HCT116 (cell line): ENCODE measurements at regions not wholly inside any gene's neighbourhood (a gene's known extent, or its start where the extent isn't known, plus 50 kb on each side); places are given as distances from the start of the nearest gene placed in this dataset.

ENCODE experiments used
- ATAC-seq: fragments of 200-7000 bp; cut with Tn5 transposase; 2 replicates; pipeline ENCODE4 v1.9.1; 2020; ENCODE audit warnings: mild to moderate bottlenecking, moderate library complexity
- BruUV-seq: library from RNA; stranded (reverse); fragments of 400-500 nt; replicated peaks from 2 replicates; lab custom pipeline; 2021; lab: Mats Ljungman, UMichigan
- CTCF ChIA-PET: fragments of 300-600 bp; sonication (Branson Sonifier 250); formaldehyde crosslinking; loops from one replicate; lab custom pipeline; 2021; ENCODE audit warnings: antibody characterized with exemption; lab: Charles Lee
- POLR2A ChIA-PET: fragments of 300-600, 350-600 bp; sonication (Branson Sonifier 250); formaldehyde crosslinking; loops from one replicate; lab custom pipeline; 2021; ENCODE audit warnings: antibody characterized with exemption; lab: Charles Lee
- RAD21 ChIA-PET, 2 experiments: fragments of 300-600 bp; sonication (Branson Sonifier 250); formaldehyde crosslinking; loops; one replicate each; lab custom pipeline; 2023; ENCODE audit warnings: low total read pairs in 2 of 2; ENCODE audit not compliant: uncharacterized antibody in 2 of 2, unreplicated experiment in 2 of 2, low non-redundant PET in 1 of 2; lab: Charles Lee
- DNase-seq: peaks from one replicate; pipeline ENCODE4 v3.0.0-alpha.2; 2010; ENCODE audit warnings: low read depth, low spot score
- H2AFZ ChIP-seq: fragments of 200-600 bp; shearing (Covaris generic), sonication (generic); 2 replicates; pipeline ENCODE4 v1.6.1; 2017; ENCODE audit warnings: low read depth, mixed run types, mixed read lengths, antibody characterized with exemption, low read length; ENCODE audit not compliant: poor library complexity, severe bottlenecking
- H3K27ac ChIP-seq: 2 replicates; pipeline ENCODE4 v1.5.1; 2012; ENCODE audit warnings: low read depth, low read length
- H3K27me3 ChIP-seq: fragments of 200-600 bp; sonication (generic); 2 replicates; pipeline ENCODE4 v1.6.1; 2016; ENCODE audit warnings: mixed run types, low read length, mixed read lengths; ENCODE audit not compliant: insufficient read depth
- H3K36me3 ChIP-seq, 2 experiments: fragments of 200-500 bp in 1 of 2; fragments of 200-600 bp in 1 of 2; sonication (Bioruptor generic) in 1 of 2; sonication (generic) in 1 of 2; 2 replicates each; pipeline versions ENCODE4 v1.5.1 to v1.6.1; 2014 to 2016; ENCODE audit warnings: low read length in 2 of 2, inconsistent platforms in 1 of 2, mixed read lengths in 1 of 2, mixed run types in 1 of 2; ENCODE audit not compliant: insufficient read depth in 2 of 2, control insufficient read depth in 1 of 2
- H3K4me1 ChIP-seq, 2 experiments: fragments of 200-600 bp in 1 of 2; sonication (generic) in 1 of 2; 2 replicates each; pipeline versions ENCODE4 v1.5.1 to v1.6.1; 2012 to 2017; ENCODE audit warnings: low read length in 2 of 2, inconsistent platforms in 1 of 2, mild to moderate bottlenecking in 1 of 2, mixed read lengths in 1 of 2, mixed run types in 1 of 2, moderate library complexity in 1 of 2; ENCODE audit not compliant: insufficient read depth in 2 of 2, control insufficient read depth in 1 of 2
- H3K4me2 ChIP-seq: fragments of 200-600 bp; sonication (generic); 2 replicates; pipeline ENCODE4 v1.6.1; 2017; ENCODE audit warnings: mixed run types, low read length, mixed read lengths
- H3K4me3 ChIP-seq, 2 experiments: fragments of 200-600 bp in 1 of 2; sonication (generic) in 1 of 2; replicated peaks in 1 of 2; 2 replicates each; pipeline ENCODE4 v1.5.1; 2011 to 2016; ENCODE audit warnings: low read length in 2 of 2, control low read depth in 1 of 2, low read depth in 1 of 2, mild to moderate bottlenecking in 1 of 2, mixed read lengths in 1 of 2, mixed run types in 1 of 2
- H3K79me2 ChIP-seq: fragments of 200-600 bp; sonication (generic); 2 replicates; pipeline ENCODE4 v1.6.1; 2017; ENCODE audit warnings: mild to moderate bottlenecking, mixed run types, low read length, moderate library complexity, mixed read lengths; ENCODE audit not compliant: insufficient read depth
- H3K9ac ChIP-seq: fragments of 200-600 bp; sonication (generic); 2 replicates; pipeline ENCODE4 v1.6.1; 2016; ENCODE audit warnings: low read length, mixed read lengths
- H3K9me2 ChIP-seq: fragments of 200-600 bp; sonication (generic), shearing (Covaris generic); 2 replicates; pipeline ENCODE4 v1.6.1; 2017; ENCODE audit warnings: mixed run types, mild to moderate bottlenecking, moderate library complexity; ENCODE audit not compliant: insufficient read depth
- H3K9me3 ChIP-seq, 2 experiments: fragments of 200-500 bp in 1 of 2; fragments of 200-600 bp in 1 of 2; sonication (Bioruptor generic) in 1 of 2; sonication (generic) in 1 of 2; 2 replicates each; pipeline ENCODE4 v1.6.1; 2014 to 2017; ENCODE audit warnings: low read length in 2 of 2, mixed read lengths in 2 of 2, inconsistent platforms in 1 of 2, low read depth in 1 of 2, mild to moderate bottlenecking in 1 of 2, mixed run types in 1 of 2, moderate library complexity in 1 of 2; ENCODE audit not compliant: control insufficient read depth in 1 of 2, insufficient read depth in 1 of 2
- H4K20me1 ChIP-seq: fragments of 200-600 bp; sonication (generic), shearing (Covaris generic); 2 replicates; pipeline ENCODE4 v1.6.1; 2017; ENCODE audit warnings: mixed run types, mild to moderate bottlenecking, moderate library complexity; ENCODE audit not compliant: insufficient read depth
- CEBPB ChIP-seq: IDR thresholded peaks from 2 replicates; pipeline ENCODE4 v1.6.1; 2012; ENCODE audit warnings: low read depth
- EGR1 ChIP-seq: IDR thresholded peaks from 2 replicates; pipeline ENCODE4 v1.6.1; 2012; ENCODE audit warnings: low read depth
- ELF1 ChIP-seq: IDR thresholded peaks from 2 replicates; pipeline ENCODE4 v1.6.1; 2012; ENCODE audit warnings: low read depth, borderline replicate concordance
- EZH2phosphoT487 ChIP-seq: fragments of 200-600 bp; IDR thresholded peaks from 2 replicates; pipeline ENCODE4 v1.6.1; 2018; ENCODE audit warnings: antibody characterized with exemption, borderline replicate concordance
- FOSL1 ChIP-seq: IDR thresholded peaks from 2 replicates; pipeline ENCODE4 v1.6.1; 2012; ENCODE audit warnings: low read depth
- JUND ChIP-seq: IDR thresholded peaks from 2 replicates; pipeline ENCODE4 v1.6.1; 2012
- POLR2A ChIP-seq: IDR thresholded peaks from 2 replicates; pipeline ENCODE4 v1.7.0; 2011; ENCODE audit warnings: borderline replicate concordance; ENCODE audit not compliant: insufficient read depth, insufficient read length; ENCODE audit errors: extremely low read depth
- POLR2AphosphoS5 ChIP-seq: IDR thresholded peaks from 2 replicates; pipeline ENCODE4 v1.6.1; 2011; ENCODE audit warnings: mild to moderate bottlenecking, low read depth, low read length, moderate library complexity
- SIN3A ChIP-seq: IDR thresholded peaks from 2 replicates; pipeline ENCODE4 v1.6.1; 2012; ENCODE audit warnings: low read depth
- SP1 ChIP-seq: IDR thresholded peaks from 2 replicates; pipeline ENCODE4 v1.6.1; 2012; ENCODE audit warnings: low read depth
- SRF ChIP-seq: IDR thresholded peaks from 2 replicates; pipeline ENCODE4 v1.6.1; 2012; ENCODE audit warnings: low read depth
- TCF7L2 ChIP-seq: IDR thresholded peaks from 2 replicates; pipeline ENCODE4 v1.7.0; 2011; ENCODE audit warnings: borderline replicate concordance, inconsistent platforms; ENCODE audit not compliant: insufficient read depth, insufficient read length; ENCODE audit errors: extremely low read depth
- ZBTB33 ChIP-seq: IDR thresholded peaks from 2 replicates; pipeline ENCODE4 v1.6.1; 2011; ENCODE audit warnings: mild to moderate bottlenecking, low read length, moderate library complexity; ENCODE audit not compliant: insufficient replicate concordance; ENCODE audit errors: extremely low read depth
- ZFX ChIP-seq: fragments of 450-650 bp; IDR thresholded peaks from 2 replicates; pipeline ENCODE4 v1.6.1; 2017
- intact Hi-C: fragments of 100-400 bp; cut with micrococcal nuclease; formaldehyde crosslinking; loops from 2 replicates; pipeline ENCODE4 v1.10.0; 2022
- TF ChIP-seq, protein P1 (sequence below): IDR thresholded peaks from 2 replicates; pipeline ENCODE4 v1.6.1; 2012; ENCODE audit warnings: low read depth
- TF ChIP-seq, protein P2 (sequence below), 3 experiments: fragments of 200-600 bp in 1 of 3; sonication (generic) in 1 of 3; IDR thresholded peaks in 2 of 3; conservative IDR thresholded peaks in 1 of 3; 2 replicates each; pipeline ENCODE4 v1.5.1; 2012 to 2017; ENCODE audit warnings: low read depth in 2 of 3, low read length in 2 of 3, antibody characterized with exemption in 1 of 3, borderline replicate concordance in 1 of 3, control low read depth in 1 of 3, mild to moderate bottlenecking in 1 of 3, mixed read lengths in 1 of 3, mixed run types in 1 of 3, moderate library complexity in 1 of 3; ENCODE audit not compliant: insufficient read depth in 1 of 3
- TF ChIP-seq, protein P3 (sequence below): IDR thresholded peaks from 2 replicates; pipeline ENCODE4 v1.6.1; 2012

GRCh38 chr14:42469637-42470426, 863.2 kb downstream of the LRFN5 start:
- no peak overlapping the region for H3K4me3 ChIP-seq
- H3K4me1 ChIP-seq: no peaks in the 10 kb centered on the region
- ChIA-PET RAD21 (no interaction called here), POLR2A (no interaction called here), CTCF (no interaction called here)
- H3K27me3 ChIP-seq: no peaks in the 10 kb centered on the region
- H3K9ac ChIP-seq: no peak overlapping the region
- H4K20me1 ChIP-seq: no peaks in the 10 kb centered on the region
- H3K4me2 ChIP-seq: no peak overlapping the region
- H3K9me2 ChIP-seq: no peaks in the 10 kb centered on the region
- intact Hi-C loops: no loop called here
- no peak for ATAC-seq
- H3K36me3 ChIP-seq: no peaks in the 10 kb centered on the region
- H2AFZ ChIP-seq: no peak overlapping the region
- H3K27ac ChIP-seq: no peak overlapping the region
- TF ChIP-seq EZH2phosphoT487: no peak
- TF ChIP-seq, protein P1, sequence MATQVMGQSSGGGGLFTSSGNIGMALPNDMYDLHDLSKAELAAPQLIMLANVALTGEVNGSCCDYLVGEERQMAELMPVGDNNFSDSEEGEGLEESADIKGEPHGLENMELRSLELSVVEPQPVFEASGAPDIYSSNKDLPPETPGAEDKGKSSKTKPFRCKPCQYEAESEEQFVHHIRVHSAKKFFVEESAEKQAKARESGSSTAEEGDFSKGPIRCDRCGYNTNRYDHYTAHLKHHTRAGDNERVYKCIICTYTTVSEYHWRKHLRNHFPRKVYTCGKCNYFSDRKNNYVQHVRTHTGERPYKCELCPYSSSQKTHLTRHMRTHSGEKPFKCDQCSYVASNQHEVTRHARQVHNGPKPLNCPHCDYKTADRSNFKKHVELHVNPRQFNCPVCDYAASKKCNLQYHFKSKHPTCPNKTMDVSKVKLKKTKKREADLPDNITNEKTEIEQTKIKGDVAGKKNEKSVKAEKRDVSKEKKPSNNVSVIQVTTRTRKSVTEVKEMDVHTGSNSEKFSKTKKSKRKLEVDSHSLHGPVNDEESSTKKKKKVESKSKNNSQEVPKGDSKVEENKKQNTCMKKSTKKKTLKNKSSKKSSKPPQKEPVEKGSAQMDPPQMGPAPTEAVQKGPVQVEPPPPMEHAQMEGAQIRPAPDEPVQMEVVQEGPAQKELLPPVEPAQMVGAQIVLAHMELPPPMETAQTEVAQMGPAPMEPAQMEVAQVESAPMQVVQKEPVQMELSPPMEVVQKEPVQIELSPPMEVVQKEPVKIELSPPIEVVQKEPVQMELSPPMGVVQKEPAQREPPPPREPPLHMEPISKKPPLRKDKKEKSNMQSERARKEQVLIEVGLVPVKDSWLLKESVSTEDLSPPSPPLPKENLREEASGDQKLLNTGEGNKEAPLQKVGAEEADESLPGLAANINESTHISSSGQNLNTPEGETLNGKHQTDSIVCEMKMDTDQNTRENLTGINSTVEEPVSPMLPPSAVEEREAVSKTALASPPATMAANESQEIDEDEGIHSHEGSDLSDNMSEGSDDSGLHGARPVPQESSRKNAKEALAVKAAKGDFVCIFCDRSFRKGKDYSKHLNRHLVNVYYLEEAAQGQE: no peak
- no peak for TF ChIP-seq FOSL1
- TF ChIP-seq POLR2AphosphoS5: no peak
- TF ChIP-seq CEBPB: no peak
- TF ChIP-seq SIN3A: no peak
- TF ChIP-seq, protein P2, sequence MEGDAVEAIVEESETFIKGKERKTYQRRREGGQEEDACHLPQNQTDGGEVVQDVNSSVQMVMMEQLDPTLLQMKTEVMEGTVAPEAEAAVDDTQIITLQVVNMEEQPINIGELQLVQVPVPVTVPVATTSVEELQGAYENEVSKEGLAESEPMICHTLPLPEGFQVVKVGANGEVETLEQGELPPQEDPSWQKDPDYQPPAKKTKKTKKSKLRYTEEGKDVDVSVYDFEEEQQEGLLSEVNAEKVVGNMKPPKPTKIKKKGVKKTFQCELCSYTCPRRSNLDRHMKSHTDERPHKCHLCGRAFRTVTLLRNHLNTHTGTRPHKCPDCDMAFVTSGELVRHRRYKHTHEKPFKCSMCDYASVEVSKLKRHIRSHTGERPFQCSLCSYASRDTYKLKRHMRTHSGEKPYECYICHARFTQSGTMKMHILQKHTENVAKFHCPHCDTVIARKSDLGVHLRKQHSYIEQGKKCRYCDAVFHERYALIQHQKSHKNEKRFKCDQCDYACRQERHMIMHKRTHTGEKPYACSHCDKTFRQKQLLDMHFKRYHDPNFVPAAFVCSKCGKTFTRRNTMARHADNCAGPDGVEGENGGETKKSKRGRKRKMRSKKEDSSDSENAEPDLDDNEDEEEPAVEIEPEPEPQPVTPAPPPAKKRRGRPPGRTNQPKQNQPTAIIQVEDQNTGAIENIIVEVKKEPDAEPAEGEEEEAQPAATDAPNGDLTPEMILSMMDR (IDR thresholded peaks at IDR 0.05 in 2 of 3, conservative IDR thresholded peaks at IDR 0.05 in 1 of 3; ENCODE audit: borderline replicate concordance in 1 of 3, insufficient read depth in 1 of 3, low read depth in 2 of 3, low read length in 2 of 3): no peak
- TF ChIP-seq POLR2A: no peak
- TF ChIP-seq, protein P3, sequence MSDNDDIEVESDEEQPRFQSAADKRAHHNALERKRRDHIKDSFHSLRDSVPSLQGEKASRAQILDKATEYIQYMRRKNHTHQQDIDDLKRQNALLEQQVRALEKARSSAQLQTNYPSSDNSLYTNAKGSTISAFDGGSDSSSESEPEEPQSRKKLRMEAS: no peak
- TF ChIP-seq SRF: no peak
- no peak for TF ChIP-seq TCF7L2
- no peak for TF ChIP-seq ELF1
- no peak for TF ChIP-seq EGR1
- TF ChIP-seq ZFX: no peak
- no peak for TF ChIP-seq JUND
- no peak for TF ChIP-seq SP1
- TF ChIP-seq ZBTB33: no peak
- TF ChIP-seq, all 23 proteins: peak for 0
- BruUV-seq: no TSS peak
- no peak for DNase-seq
- Histone ChIP-seq H3K79me2 (no peaks in the 10 kb centered on the region), H3K9me3 (no peaks in the 10 kb centered on the region; a peak in 1 of 4 replicates)
